Caco-2 (cell line): ENCODE measurements at regions not wholly inside any gene's neighbourhood (a gene's known extent, or its start where the extent isn't known, plus 50 kb on each side); places are given as distances from the start of the nearest gene placed in this dataset.

Experiments used
- BruUV-seq: library from RNA; stranded (reverse); fragments of 400-500 nt; replicated peaks from 2 replicates; lab custom pipeline; 2021; lab: Mats Ljungman, UMichigan
- CTCF ChIA-PET: fragments of 300-600 bp; sonication (Branson Sonifier 250); formaldehyde crosslinking; loops from one replicate; lab custom pipeline; 2022; ENCODE audit warnings: antibody characterized with exemption; lab: Charles Lee
- POLR2A ChIA-PET: fragments of 300-600 bp; sonication (Branson Sonifier 250); formaldehyde crosslinking; loops from one replicate; lab custom pipeline; 2022; ENCODE audit warnings: antibody characterized with exemption; lab: Charles Lee
- DNase-seq, 2 experiments: peaks; one replicate each; pipeline versions ENCODE4 v3.0.0 to v3.0.0-alpha.2; 2020 to 2022
- H3K27me3 ChIP-seq: replicated peaks from 2 replicates; pipeline ENCODE4 v1.6.0; 2011; ENCODE audit warnings: low read length; ENCODE audit not compliant: control insufficient read depth, insufficient read depth
- H3K36me3 ChIP-seq: 2 replicates; pipeline ENCODE4 v1.5.1; 2011; ENCODE audit warnings: low read length; ENCODE audit not compliant: control insufficient read depth, insufficient read depth
- H3K4me1 ChIP-seq: fragments of 250-450 bp; sonication (Bioruptor Pico); 2 replicates; pipeline ENCODE4 v1.5.1; 2020; ENCODE audit warnings: mild to moderate bottlenecking
- H3K4me3 ChIP-seq: 2 replicates; pipeline ENCODE4 v1.5.1; 2011; ENCODE audit warnings: low read depth, mild to moderate bottlenecking, control low read depth, low read length
- H3K9me3 ChIP-seq: fragments of 250-450 bp; sonication (Bioruptor Pico); 2 replicates; pipeline ENCODE4 v1.5.1; 2020; ENCODE audit warnings: mild to moderate bottlenecking, moderate library complexity
- H3K27ac Mint-ChIP-seq: one replicate; pipeline ENCODE4 v1.8.0; 2022; ENCODE audit warnings: mixed read lengths; ENCODE audit not compliant: unreplicated experiment
- H3K27me3 Mint-ChIP-seq: one replicate; pipeline ENCODE4 v1.8.0; 2022; ENCODE audit warnings: mixed read lengths; ENCODE audit not compliant: insufficient read depth, unreplicated experiment
- H3K36me3 Mint-ChIP-seq: one replicate; pipeline ENCODE4 v1.8.0; 2022; ENCODE audit warnings: mild to moderate bottlenecking, mixed read lengths; ENCODE audit not compliant: insufficient read depth, unreplicated experiment
- H3K4me1 Mint-ChIP-seq: one replicate; pipeline ENCODE4 v1.8.0; 2022; ENCODE audit warnings: low read depth, mixed read lengths; ENCODE audit not compliant: unreplicated experiment
- H3K4me3 Mint-ChIP-seq: one replicate; pipeline ENCODE4 v1.8.0; 2022; ENCODE audit warnings: mild to moderate bottlenecking, moderate library complexity, mixed read lengths; ENCODE audit not compliant: unreplicated experiment
- H3K9me3 Mint-ChIP-seq: one replicate; pipeline ENCODE4 v1.8.0; 2022; ENCODE audit warnings: mixed read lengths; ENCODE audit not compliant: unreplicated experiment
- CTCF ChIP-seq, 2 experiments: fragments of 200-600 bp in 1 of 2; IDR thresholded peaks; 1 replicate in 1 of 2; 2 replicates in 1 of 2; pipeline versions ENCODE4 v1.5.1 to v1.8.0; 2011 to 2022; ENCODE audit warnings: antibody characterized with exemption in 1 of 2, control low read depth in 1 of 2, inconsistent platforms in 1 of 2, low read depth in 1 of 2, low read length in 1 of 2, mild to moderate bottlenecking in 1 of 2, moderate library complexity in 1 of 2; ENCODE audit not compliant: insufficient read depth in 1 of 2, severe bottlenecking in 1 of 2, unreplicated experiment in 1 of 2
- intact Hi-C: fragments of 100-400 bp; cut with micrococcal nuclease; formaldehyde crosslinking; loops from one replicate; pipeline ENCODE4 v1.10.0; 2022; ENCODE audit not compliant: unreplicated experiment

GRCh38 chr4:123496421-123496820 is 99.8 kb downstream of the SPRY1 start:
- no peaks in the 10 kb centered on the region for H3K27me3 Mint-ChIP-seq
- no peak overlapping the region for H3K4me3 Mint-ChIP-seq
- H3K4me1 ChIP-seq, result no peaks in the 10 kb centered on the region
- H3K27ac Mint-ChIP-seq, result no peak overlapping the region
- H3K4me1 Mint-ChIP-seq, result peaks cover 13% of the 10 kb centered on the region
- no peak for TF ChIP-seq CTCF (IDR thresholded peaks at IDR 0.05; ENCODE audit: insufficient read depth in 1 of 2, low read depth in 1 of 2, low read length in 1 of 2, severe bottlenecking in 1 of 2, unreplicated experiment in 1 of 2)
- DNase-seq, result no peak
- H3K9me3 ChIP-seq, result no peaks in the 10 kb centered on the region
- CTCF ChIA-PET, result no interaction called here
- no peaks in the 10 kb centered on the region for H3K36me3 ChIP-seq
- no peaks in the 10 kb centered on the region for H3K36me3 Mint-ChIP-seq
- no peaks in the 10 kb centered on the region for H3K27me3 ChIP-seq
- H3K9me3 Mint-ChIP-seq, result no peaks in the 10 kb centered on the region
- intact Hi-C loops, result no loop called here
- POLR2A ChIA-PET, result no interaction called here
- BruUV-seq, result no TSS peak
- H3K4me3 ChIP-seq, result no peak overlapping the region

- Mint-ChIP-seq H3K9me3 (no peaks in the 10 kb centered on the region), H3K27ac (no peak overlapping the region), H3K36me3 (no peaks in the 10 kb centered on the region), H3K4me1 (peaks cover 13% of the 10 kb centered on the region), H3K27me3 (no peaks in the 10 kb centered on the region), H3K4me3 (no peak overlapping the region)
- TF ChIP-seq CTCF (IDR thresholded peaks at IDR 0.05; ENCODE audit: insufficient read depth in 1 of 2, low read depth in 1 of 2, low read length in 1 of 2, severe bottlenecking in 1 of 2, unreplicated experiment in 1 of 2), result no peak
- CTCF ChIA-PET, result no interaction called here
- Histone ChIP-seq H3K4me1 (no peaks in the 10 kb centered on the region), H3K9me3 (no peaks in the 10 kb centered on the region), H3K36me3 (no peaks in the 10 kb centered on the region), H3K4me3 (no peak overlapping the region), H3K27me3 (no peaks in the 10 kb centered on the region)
- POLR2A ChIA-PET, result no interaction called here
- DNase-seq, result no peak
- intact Hi-C loops, result no loop called here
- no TSS peak for BruUV-seq
Observed at GRCh38 chr4:123497340-123497739, 100.7 kb downstream of the SPRY1 start.

- Mint-ChIP-seq H3K27me3 (no peaks in the 10 kb centered on the region), H3K27ac (no peak overlapping the region), H3K4me3 (no peak overlapping the region), H3K9me3 (no peaks in the 10 kb centered on the region), H3K36me3 (peaks cover 7% of the 10 kb centered on the region), H3K4me1 (peaks cover 6% of the 10 kb centered on the region)
- DNase-seq, result no peak
- Histone ChIP-seq H3K4me3 (no peak overlapping the region), H3K27me3 (no peaks in the 10 kb centered on the region), H3K36me3 (no peaks in the 10 kb centered on the region), H3K9me3 (no peaks in the 10 kb centered on the region), H3K4me1 (peaks cover 18% of the 10 kb centered on the region)
- POLR2A ChIA-PET, result no interaction called here
- no TSS peak for BruUV-seq
- CTCF ChIA-PET, result no interaction called here
- intact Hi-C loops, result no loop called here
- no peak for TF ChIP-seq CTCF (IDR thresholded peaks at IDR 0.05; ENCODE audit: insufficient read depth in 1 of 2, low read depth in 1 of 2, low read length in 1 of 2, severe bottlenecking in 1 of 2, unreplicated experiment in 1 of 2)
Observed at GRCh38 chr4:123501733-123502132, 105.1 kb downstream of the SPRY1 start.
